ENCODE measurements at regions not wholly inside any gene's neighbourhood (a gene's known extent, or its start where the extent isn't known, plus 50 kb on each side); places are given as distances from the start of the nearest gene placed in this dataset.
A peak's percentile ranks its signal among the peaks of the same experiment; 100 is the strongest.
"Not testable (repeated sequence)": the region's sequence is repeated elsewhere in the genome, so short reads cannot be mapped to it uniquely, and the experiment has no call there.

GRCh38 chr2:103176294-103176915, 414.6 kb downstream of the TMEM182 start:
- WGBS, 4 donors, result 70 to 78% (median 73%) methylated on average over 15 of the region's 15 CpGs
- H3K27me3 ChIP-seq, result peaks cover 0 to 5% (median 0%) of the 10 kb centered on the region in 9 donors
- no peak for ATAC-seq
- intact Hi-C loops (cut with DNase I), result no loop called here
- H3K27ac ChIP-seq, result no peak overlapping the region
- DNase-seq, result no peak
- no peaks in the 10 kb centered on the region for H3K4me1 ChIP-seq
- no peaks in the 10 kb centered on the region for H3K36me3 ChIP-seq
- H3K4me3 ChIP-seq, result no peak overlapping the region
- no peaks in the 10 kb centered on the region for H3K9me3 ChIP-seq
- TF ChIP-seq CTCF (IDR thresholded peaks at IDR 0.05) (no peak), POLR2A (IDR thresholded peaks at IDR 0.05) (no peak)

DNA sequence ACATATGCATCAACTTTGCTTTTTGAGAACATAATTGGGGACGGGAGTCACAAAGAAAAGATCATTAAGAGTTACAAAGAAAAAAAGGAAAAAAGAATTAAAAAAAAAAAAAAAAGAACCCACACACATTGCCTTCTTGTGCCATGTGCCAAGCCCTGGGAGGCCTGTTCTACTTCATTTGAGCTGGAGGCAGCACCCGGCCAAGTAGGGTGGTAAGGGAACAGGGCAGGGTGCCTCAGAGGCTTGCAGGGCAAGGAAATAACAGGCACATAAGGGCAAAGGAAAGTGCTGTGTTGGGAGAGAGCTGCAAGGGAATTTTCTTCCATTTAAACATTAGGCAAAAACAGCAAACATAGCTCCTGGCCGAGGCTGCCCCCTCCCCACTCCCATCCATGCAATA, 418.0 kb downstream of the TMEM182 start:
- Histone ChIP-seq H3K4me3 (no peak overlapping the region), H3K27ac (peak overlapping the region in 1 of 12 donors; percentile 28), H3K4me1 (no peaks in the 10 kb centered on the region), H3K36me3 (no peaks in the 10 kb centered on the region), H3K9me3 (peaks cover 0 to 10% (median 0%) of the 10 kb centered on the region in 12 donors), H3K27me3 (peaks cover 0 to 5% (median 0%) of the 10 kb centered on the region in 9 donors)
- ATAC-seq (no peak), DNase-seq (no peak)
- TF ChIP-seq CTCF (IDR thresholded peaks at IDR 0.05) (no peak), POLR2A (IDR thresholded peaks at IDR 0.05) (no peak)
- intact Hi-C loops (cut with DNase I), result no loop called here
- WGBS, 4 donors, result 54 to 60% (median 58%) methylated on average over 3 of the region's 3 CpGs

DNA sequence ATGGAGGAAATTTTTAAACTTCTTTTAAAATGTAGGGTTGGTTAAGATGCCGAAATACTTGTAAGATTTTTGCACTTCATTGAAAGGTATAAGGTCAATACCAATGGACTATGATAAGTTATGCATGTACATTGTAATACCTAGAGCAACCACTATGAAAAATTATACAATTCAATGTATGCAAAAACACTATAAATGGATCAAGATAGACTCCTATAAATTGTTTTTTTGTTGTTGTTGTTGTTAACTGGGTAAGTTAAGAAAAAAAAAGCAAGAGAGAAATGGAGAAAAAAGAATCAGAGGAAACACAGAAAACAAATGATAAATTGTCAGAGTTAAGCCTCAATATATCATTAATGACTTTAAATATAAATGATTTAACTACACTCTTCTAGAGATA, 421.2 kb downstream of the TMEM182 start:
- no peak for TF ChIP-seq POLR2A (IDR thresholded peaks at IDR 0.05)
- peak in 2 of 12 donors; percentile 38 to 55 for TF ChIP-seq CTCF (IDR thresholded peaks at IDR 0.05)
- Histone ChIP-seq H3K4me1 (no peaks in the 10 kb centered on the region), H3K27me3 (peaks cover 0 to under 1% (median 0%) of the 10 kb centered on the region in 9 donors), H3K27ac (no peak overlapping the region), H3K36me3 (no peaks in the 10 kb centered on the region), H3K9me3 (peaks cover 0 to 12% (median 0%) of the 10 kb centered on the region in 12 donors), H3K4me3 (no peak overlapping the region)
- intact Hi-C loops (cut with DNase I), result no loop called here
- DNase-seq (no peak), ATAC-seq (no peak)
- WGBS, 4 donors, result 67 to 82% (median 77%) methylated on average over 1 of the region's 1 CpG

- Histone ChIP-seq H3K9me3 (peaks cover 0 to 11% (median 0%) of the 10 kb centered on the region in 12 donors), H3K27ac (no peak overlapping the region), H3K36me3 (no peaks in the 10 kb centered on the region), H3K4me3 (no peak overlapping the region), H3K27me3 (no peaks in the 10 kb centered on the region), H3K4me1 (no peaks in the 10 kb centered on the region)
- 48 to 72% (median 68%) methylated on average over 3 of the region's 3 CpGs for WGBS, 4 donors
- intact Hi-C loops (cut with DNase I), result no loop called here
- DNase-seq, result no peak
- no peak for ATAC-seq
- TF ChIP-seq CTCF (IDR thresholded peaks at IDR 0.05) (no peak), POLR2A (IDR thresholded peaks at IDR 0.05) (no peak)
Measured at GRCh38 chr2:103196802-103197201, 435.0 kb downstream of the TMEM182 start.

DNA sequence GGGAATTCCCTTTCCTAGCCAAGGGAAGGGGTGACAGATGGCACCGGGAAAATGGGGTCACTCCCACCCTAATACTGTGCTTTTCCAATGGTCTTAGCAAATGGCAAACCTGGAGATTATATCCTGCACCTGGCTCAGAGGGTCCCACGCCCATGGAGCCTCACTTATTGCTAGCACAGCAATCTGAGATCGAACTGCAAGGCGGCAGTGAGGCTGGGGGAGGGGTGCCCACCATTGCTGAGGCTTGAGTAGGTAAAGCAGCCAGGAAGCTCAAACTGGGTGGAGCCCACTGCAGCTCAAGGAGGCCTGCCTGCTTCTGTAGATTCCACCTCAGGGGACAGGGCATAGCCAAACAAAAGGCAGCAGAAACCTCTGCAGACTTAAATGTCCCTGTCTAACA, 438.9 kb downstream of the TMEM182 start:
- H3K9me3 ChIP-seq; H3K4me1 ChIP-seq; H3K27ac ChIP-seq; H3K27me3 ChIP-seq; intact Hi-C loops (cut with DNase I); H3K4me3 ChIP-seq; ATAC-seq; DNase-seq; H3K36me3 ChIP-seq: not testable (repeated sequence)
- 76 to 100% (median 77%) methylated on average over 2 to 4 of the region's 4 CpGs for WGBS, 4 donors

Data from heart left ventricle (tissue), 16 donors.